DND-41 (cell line): ENCODE measurements at regions not wholly inside any gene's neighbourhood (a gene's known extent, or its start where the extent isn't known, plus 50 kb on each side); places are given as distances from the start of the nearest gene placed in this dataset.

Source experiments
- ATAC-seq: fragments of 200-7000 bp; cut with Tn5 transposase; 3 replicates; pipeline ENCODE4 v1.9.1; 2021; ENCODE audit warnings: low read depth; ENCODE audit not compliant: insufficient read depth
- DNase-seq: peaks from one replicate; pipeline ENCODE4 v3.0.0-alpha.2; 2020
- H2AFZ ChIP-seq: 2 replicates; pipeline ENCODE4 v1.6.0; 2012; ENCODE audit warnings: low read depth, low read length
- H3K27ac ChIP-seq: 2 replicates; pipeline ENCODE4 v1.5.1; 2012; ENCODE audit warnings: low read length, inconsistent platforms
- H3K27me3 ChIP-seq: fragments of 200-600 bp; sonication (generic); 2 replicates; pipeline ENCODE4 v1.6.0; 2012; ENCODE audit warnings: low read length, mild to moderate bottlenecking, inconsistent platforms; ENCODE audit not compliant: insufficient read depth, poor library complexity
- H3K36me3 ChIP-seq: 2 replicates; pipeline ENCODE4 v1.5.1; 2012; ENCODE audit warnings: low read length, inconsistent platforms; ENCODE audit not compliant: insufficient read depth
- H3K4me1 ChIP-seq: 2 replicates; pipeline ENCODE4 v1.5.1; 2012; ENCODE audit warnings: mild to moderate bottlenecking, low read length; ENCODE audit not compliant: insufficient read depth
- H3K4me2 ChIP-seq: 2 replicates; pipeline ENCODE4 v1.6.0; 2012; ENCODE audit warnings: mild to moderate bottlenecking, moderate library complexity, low read length, inconsistent platforms; ENCODE audit not compliant: insufficient read depth
- H3K4me3 ChIP-seq, 2 experiments: fragments of 200-600 bp in 1 of 2; shearing (Covaris generic) in 1 of 2; 2 replicates each; pipeline ENCODE4 v1.5.1; 2012 to 2016; ENCODE audit warnings: inconsistent platforms in 2 of 2, low read length in 2 of 2, mild to moderate bottlenecking in 2 of 2, low read depth in 1 of 2, moderate library complexity in 1 of 2
- H3K79me2 ChIP-seq: 2 replicates; pipeline ENCODE4 v1.6.0; 2012; ENCODE audit warnings: low read length, inconsistent platforms; ENCODE audit not compliant: insufficient read depth
- H3K9ac ChIP-seq: 2 replicates; pipeline ENCODE4 v1.6.0; 2012; ENCODE audit warnings: low read depth, mild to moderate bottlenecking, inconsistent platforms, low read length, moderate library complexity
- H3K9me3 ChIP-seq: 2 replicates; pipeline ENCODE4 v1.5.1; 2012; ENCODE audit warnings: low read length, moderate library complexity, mild to moderate bottlenecking, inconsistent platforms; ENCODE audit not compliant: insufficient read depth, severe bottlenecking
- H4K20me1 ChIP-seq: 2 replicates; pipeline ENCODE4 v1.6.0; 2012; ENCODE audit warnings: low read length; ENCODE audit not compliant: insufficient read depth
- CTCF ChIP-seq: IDR thresholded peaks from 2 replicates; pipeline ENCODE4 v1.5.1; 2012; ENCODE audit warnings: borderline replicate concordance, low read length, moderate library complexity, mild to moderate bottlenecking; ENCODE audit not compliant: poor library complexity, severe bottlenecking; ENCODE audit errors: extremely low read depth
- EZH2 ChIP-seq: IDR thresholded peaks from 3 replicates; pipeline ENCODE4 v1.6.1; 2012; ENCODE audit warnings: borderline replicate concordance, low read depth, mild to moderate bottlenecking, moderate library complexity, low read length, inconsistent platforms; ENCODE audit not compliant: severe bottlenecking

- TF ChIP-seq CTCF: no peak
- TF ChIP-seq EZH2: no peak
- H3K4me1 ChIP-seq: no peaks in the 10 kb centered on the region
- DNase-seq: no peak
- no peak overlapping the region for H3K27ac ChIP-seq
- no peak overlapping the region for H3K9ac ChIP-seq
- H3K79me2 ChIP-seq: no peaks in the 10 kb centered on the region
- no peaks in the 10 kb centered on the region for H3K27me3 ChIP-seq
- no peak overlapping the region for H3K4me2 ChIP-seq
- H4K20me1 ChIP-seq: no peaks in the 10 kb centered on the region
- no peak overlapping the region for H2AFZ ChIP-seq
- H3K4me3 ChIP-seq: no peak overlapping the region
- H3K9me3 ChIP-seq: no peaks in the 10 kb centered on the region
- ATAC-seq: no peak
- H3K36me3 ChIP-seq: no peaks in the 10 kb centered on the region
Observed at GRCh38 chr6:164337925-164338397, 923.4 kb downstream of the QKI start.

- ATAC-seq (no peak), DNase-seq (no peak)
- H4K20me1 ChIP-seq: no peaks in the 10 kb centered on the region
- no peak overlapping the region for H3K4me2 ChIP-seq
- no peak overlapping the region for H3K9ac ChIP-seq
- no peaks in the 10 kb centered on the region for H3K4me1 ChIP-seq
- H3K27me3 ChIP-seq: no peaks in the 10 kb centered on the region
- no peak overlapping the region for H3K4me3 ChIP-seq
- no peaks in the 10 kb centered on the region for H3K36me3 ChIP-seq
- H2AFZ ChIP-seq: no peak overlapping the region
- H3K9me3 ChIP-seq: no peaks in the 10 kb centered on the region
- H3K79me2 ChIP-seq: no peaks in the 10 kb centered on the region
- TF ChIP-seq EZH2 (no peak), CTCF (no peak)
- H3K27ac ChIP-seq: no peak overlapping the region
Observed at GRCh38 chr6:164337024-164337924, 922.8 kb downstream of the QKI start.

GRCh38 chr6:164336455-164336854 is 921.9 kb downstream of the QKI start:
- Histone ChIP-seq H4K20me1 (no peaks in the 10 kb centered on the region), H3K4me3 (no peak overlapping the region), H3K36me3 (no peaks in the 10 kb centered on the region), H3K9me3 (no peaks in the 10 kb centered on the region), H3K4me1 (no peaks in the 10 kb centered on the region), H3K4me2 (no peak overlapping the region), H3K27me3 (no peaks in the 10 kb centered on the region), H2AFZ (no peak overlapping the region), H3K79me2 (no peaks in the 10 kb centered on the region), H3K27ac (no peak overlapping the region), H3K9ac (no peak overlapping the region)
- DNase-seq (no peak), ATAC-seq (no peak)
- TF ChIP-seq CTCF (no peak), EZH2 (no peak)
